ENCODE measurements at regions not wholly inside any gene's neighbourhood (a gene's known extent, or its start where the extent isn't known, plus 50 kb on each side); places are given as distances from the start of the nearest gene placed in this dataset.

DNA sequence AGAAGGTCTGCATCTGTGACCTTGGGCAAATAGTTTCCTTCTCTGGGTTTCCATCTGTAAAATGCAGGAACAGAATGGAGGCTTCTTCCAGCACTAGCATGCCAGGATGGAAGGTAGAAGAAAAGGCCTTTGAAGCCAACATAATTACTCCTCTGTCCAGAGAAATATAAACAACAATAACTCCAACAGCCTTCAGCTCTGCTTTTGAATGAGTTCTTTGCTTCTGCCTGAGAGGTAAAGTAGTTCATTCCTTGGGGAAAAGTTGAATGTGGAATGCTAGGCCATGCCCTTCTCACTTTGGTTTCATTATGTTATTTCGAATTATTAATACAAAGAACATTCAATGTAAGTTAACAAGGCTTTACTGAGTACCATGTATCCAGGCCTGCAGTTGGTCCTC is 61.2 kb upstream of the BLID start:
- no peak for DNase-seq (ENCODE audit: low spot score)

- DNase-seq (ENCODE audit: low spot score): no peak
Observed at GRCh38 chr11:122176651-122177050, 60.6 kb upstream of the BLID start.

DNA sequence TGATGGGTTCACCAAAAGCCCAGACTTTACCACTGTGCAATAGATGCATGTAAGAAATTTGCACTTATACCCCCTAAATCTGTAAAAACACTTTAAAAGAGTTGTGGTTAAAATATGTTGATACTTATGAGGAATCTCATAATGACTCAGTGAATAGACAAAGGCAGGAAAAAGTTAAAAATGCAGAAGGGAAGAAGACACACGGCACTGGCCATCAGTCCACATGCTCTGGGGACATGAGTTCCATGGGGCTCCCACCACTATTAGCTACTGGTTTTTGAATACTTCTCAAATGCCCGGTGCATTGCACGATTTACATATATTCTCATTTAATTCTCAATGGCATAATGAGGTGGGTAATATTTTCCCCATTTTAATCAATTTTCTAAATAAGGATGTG is 59.3 kb upstream of the BLID start:
- no peak for DNase-seq (ENCODE audit: low spot score)

DNA sequence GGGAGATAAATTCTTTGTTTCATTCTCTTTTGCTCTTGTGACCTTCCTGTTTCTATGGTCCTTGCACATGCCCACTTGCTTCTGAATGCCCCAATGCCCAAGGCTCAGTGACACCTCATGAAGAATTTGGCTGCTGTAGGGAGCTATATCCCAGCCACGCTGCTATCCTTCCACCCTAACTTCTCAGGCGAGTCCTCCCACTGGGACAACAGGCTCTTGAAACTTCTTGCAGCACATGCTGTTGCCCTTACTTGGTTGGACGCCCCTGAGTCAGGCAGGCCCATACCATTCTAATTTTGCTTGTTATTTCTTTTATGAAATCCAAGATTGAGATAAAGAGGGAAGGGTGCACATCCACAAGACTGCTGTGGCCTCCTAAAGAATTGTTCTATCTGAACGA is 57.6 kb upstream of the BLID start:
- no peak for DNase-seq (ENCODE audit: low spot score)

- DNase-seq (ENCODE audit: low spot score): no peak
Observed at GRCh38 chr11:122173074-122173450, 57.0 kb upstream of the BLID start.

DNA sequence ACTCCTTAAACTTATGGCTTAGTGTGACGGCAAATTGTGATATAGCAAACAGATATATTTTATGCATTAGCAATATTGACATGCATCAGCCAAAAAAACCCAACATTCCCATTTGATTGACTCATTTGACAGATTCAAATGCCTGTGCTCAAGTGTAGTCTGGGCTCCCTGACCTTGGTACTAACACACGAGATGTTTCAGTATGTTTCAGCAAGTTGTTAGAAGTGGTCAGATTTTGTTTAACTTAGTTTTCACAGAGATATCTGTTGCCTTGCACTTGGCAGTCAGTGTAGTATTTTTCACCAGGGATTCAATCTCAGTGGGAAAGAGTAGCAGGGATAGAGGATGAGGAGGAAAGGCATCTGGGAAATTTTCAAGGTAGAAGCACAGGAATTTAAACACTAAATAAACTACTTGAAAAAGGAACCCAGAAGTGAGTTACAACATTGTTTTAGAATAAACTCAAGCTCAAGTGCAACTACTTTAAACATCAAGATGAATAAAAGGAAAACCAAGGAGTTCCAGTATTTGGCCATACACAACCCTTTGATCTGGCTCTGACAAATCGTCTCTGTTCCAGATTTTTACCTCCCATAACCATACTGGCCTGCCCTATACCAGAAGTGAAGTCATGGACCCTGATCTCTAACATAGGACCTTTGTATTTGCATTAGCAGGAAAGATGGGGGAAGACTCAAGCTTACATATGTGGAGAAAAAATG is 56.5 kb upstream of the BLID start:
- DNase-seq (ENCODE audit: low spot score): no peak

GRCh38 chr11:122170815-122171475 is 54.9 kb upstream of the BLID start:
- no peak for DNase-seq (ENCODE audit: low spot score)

- DNase-seq (ENCODE audit: low spot score): no peak
Observed at GRCh38 chr11:122168218-122168617, 52.2 kb upstream of the BLID start.

DNA sequence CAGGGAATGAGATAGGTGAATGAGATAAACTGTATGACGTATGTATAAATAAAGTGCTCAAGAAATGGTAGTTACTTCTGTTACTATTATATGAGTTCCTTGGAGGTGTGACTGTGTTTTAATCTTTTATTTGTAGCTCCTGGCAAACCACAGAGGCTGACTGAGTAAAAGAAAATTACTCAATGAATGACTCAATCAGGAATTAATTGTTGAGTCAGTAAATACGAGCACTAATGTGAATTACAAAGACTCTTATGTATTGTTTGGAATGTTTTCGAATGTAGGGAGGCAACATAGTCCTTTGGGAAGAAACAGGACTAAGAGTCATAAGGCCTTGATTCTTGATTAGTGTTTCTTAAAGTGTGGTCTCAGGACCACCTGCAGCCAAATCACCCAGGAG is 51.1 kb upstream of the BLID start:
- no peak for DNase-seq (ENCODE audit: low spot score)

- no peak for DNase-seq (ENCODE audit: low spot score)
Observed at GRCh38 chr11:122165607-122166371, 49.8 kb upstream of the BLID start.
